HFFc6 (cell line): ENCODE measurements at regions not wholly inside any gene's neighbourhood (a gene's known extent, or its start where the extent isn't known, plus 50 kb on each side); places are given as distances from the start of the nearest gene placed in this dataset.
"Not testable (repeated sequence)": the region's sequence is repeated elsewhere in the genome, so short reads cannot be mapped to it uniquely, and the experiment has no call there.

Experiments
- DNase-seq: peaks from one replicate; pipeline ENCODE4 v3.0.0-alpha.2; 2018
- H3K27ac Mint-ChIP-seq: 2 replicates; pipeline ENCODE4 v1.8.0; 2020; ENCODE audit warnings: mild to moderate bottlenecking, mixed read lengths
- H3K27me3 Mint-ChIP-seq: 2 replicates; pipeline ENCODE4 v1.8.0; 2021; ENCODE audit warnings: mild to moderate bottlenecking, moderate library complexity, mixed read lengths; ENCODE audit not compliant: insufficient read depth
- H3K36me3 Mint-ChIP-seq: 2 replicates; pipeline ENCODE4 v1.8.0; 2021; ENCODE audit warnings: low read depth, mixed read lengths
- H3K4me1 Mint-ChIP-seq: 2 replicates; pipeline ENCODE4 v1.8.0; 2020; ENCODE audit warnings: low read depth, mixed read lengths
- H3K4me3 Mint-ChIP-seq: 2 replicates; pipeline ENCODE4 v1.8.0; 2020; ENCODE audit warnings: mild to moderate bottlenecking, moderate library complexity, mixed read lengths
- H3K9me3 Mint-ChIP-seq: 2 replicates; pipeline ENCODE4 v1.8.0; 2020; ENCODE audit warnings: mild to moderate bottlenecking, mixed read lengths
- TF ChIP-seq, protein P1 (sequence below): fragments of 200-600 bp; sonication (generic); IDR thresholded peaks from 2 replicates; pipeline ENCODE4 v1.5.0; 2021; ENCODE audit warnings: antibody characterized with exemption, mild to moderate bottlenecking

DNA sequence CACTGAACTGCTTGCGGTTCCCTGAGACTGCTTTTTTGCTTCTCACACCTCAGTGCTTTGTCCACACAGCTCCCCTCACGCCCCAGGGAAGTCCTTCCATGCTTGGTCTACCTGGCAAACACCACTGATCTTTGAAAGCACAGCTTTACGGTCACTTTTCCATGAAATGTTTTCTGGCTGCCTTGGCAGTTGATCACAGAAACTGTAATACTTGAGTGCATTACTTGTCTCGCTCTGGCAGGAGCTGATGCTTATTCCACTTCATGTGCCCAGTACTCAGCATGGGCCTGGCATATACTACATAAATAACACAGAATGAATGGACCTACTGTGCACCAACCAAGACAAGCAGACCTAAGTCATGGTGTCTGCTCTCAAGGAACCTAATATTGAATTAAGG is 121.1 kb downstream of the MEX3B start:
- Mint-ChIP-seq H3K4me1 (peaks cover 12% of the 10 kb centered on the region), H3K27ac (no peak overlapping the region), H3K4me3 (no peak overlapping the region), H3K9me3 (peaks cover 10% of the 10 kb centered on the region), H3K36me3 (no peaks in the 10 kb centered on the region), H3K27me3 (no peaks in the 10 kb centered on the region; the same call in none of the 2 replicates)
- DNase-seq = no peak
- TF ChIP-seq, protein P1, sequence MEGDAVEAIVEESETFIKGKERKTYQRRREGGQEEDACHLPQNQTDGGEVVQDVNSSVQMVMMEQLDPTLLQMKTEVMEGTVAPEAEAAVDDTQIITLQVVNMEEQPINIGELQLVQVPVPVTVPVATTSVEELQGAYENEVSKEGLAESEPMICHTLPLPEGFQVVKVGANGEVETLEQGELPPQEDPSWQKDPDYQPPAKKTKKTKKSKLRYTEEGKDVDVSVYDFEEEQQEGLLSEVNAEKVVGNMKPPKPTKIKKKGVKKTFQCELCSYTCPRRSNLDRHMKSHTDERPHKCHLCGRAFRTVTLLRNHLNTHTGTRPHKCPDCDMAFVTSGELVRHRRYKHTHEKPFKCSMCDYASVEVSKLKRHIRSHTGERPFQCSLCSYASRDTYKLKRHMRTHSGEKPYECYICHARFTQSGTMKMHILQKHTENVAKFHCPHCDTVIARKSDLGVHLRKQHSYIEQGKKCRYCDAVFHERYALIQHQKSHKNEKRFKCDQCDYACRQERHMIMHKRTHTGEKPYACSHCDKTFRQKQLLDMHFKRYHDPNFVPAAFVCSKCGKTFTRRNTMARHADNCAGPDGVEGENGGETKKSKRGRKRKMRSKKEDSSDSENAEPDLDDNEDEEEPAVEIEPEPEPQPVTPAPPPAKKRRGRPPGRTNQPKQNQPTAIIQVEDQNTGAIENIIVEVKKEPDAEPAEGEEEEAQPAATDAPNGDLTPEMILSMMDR = no peak

DNA sequence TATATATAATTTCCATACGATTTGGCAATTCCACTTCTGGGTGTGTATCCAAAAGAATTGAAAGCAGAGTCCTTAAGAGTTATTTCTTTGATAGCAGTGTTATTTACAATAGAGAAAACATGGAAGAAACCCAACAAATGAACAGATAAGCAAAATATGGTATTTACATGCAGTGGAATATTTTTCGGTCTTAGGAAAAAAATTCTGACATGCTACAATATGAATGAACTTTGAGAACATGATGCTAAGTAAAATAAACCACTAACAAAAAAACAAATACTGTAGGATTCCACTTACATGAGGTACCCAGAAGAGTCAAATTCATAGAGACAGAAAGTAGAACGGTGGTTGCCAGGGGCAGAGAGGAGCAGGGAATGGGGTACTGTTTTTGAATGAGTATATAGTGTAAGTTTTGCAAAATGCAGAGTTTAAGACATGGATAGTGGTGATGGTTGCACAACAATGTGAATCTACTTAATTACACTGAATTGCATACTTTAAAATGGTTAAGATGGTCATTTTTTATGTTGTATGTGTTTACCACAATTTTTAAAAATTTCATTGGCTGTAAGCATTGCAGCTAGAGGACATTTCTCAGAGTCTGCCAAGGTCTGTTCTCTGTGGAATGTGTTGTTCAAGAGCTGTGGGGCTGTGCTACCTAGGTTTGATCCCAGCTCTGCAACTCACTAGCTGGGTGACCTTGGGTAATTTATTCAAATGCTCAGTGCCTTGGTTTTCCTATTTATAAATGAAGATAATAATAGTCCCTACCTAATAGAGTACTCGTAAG is 122.1 kb downstream of the MEX3B start:
- 0 out of 2 replicates have a peak, but pooled peaks cover 2% of the 10 kb centered on the region for H3K4me1 Mint-ChIP-seq
- H3K36me3 Mint-ChIP-seq = no peaks in the 10 kb centered on the region
- TF ChIP-seq, protein P1 = no peak
- H3K27me3 Mint-ChIP-seq = no peaks in the 10 kb centered on the region; the same call in none of the 2 replicates
- H3K27ac Mint-ChIP-seq = no peak overlapping the region
- no peak overlapping the region for H3K4me3 Mint-ChIP-seq
- no peak for DNase-seq
- peaks cover 14% of the 10 kb centered on the region for H3K9me3 Mint-ChIP-seq

DNA sequence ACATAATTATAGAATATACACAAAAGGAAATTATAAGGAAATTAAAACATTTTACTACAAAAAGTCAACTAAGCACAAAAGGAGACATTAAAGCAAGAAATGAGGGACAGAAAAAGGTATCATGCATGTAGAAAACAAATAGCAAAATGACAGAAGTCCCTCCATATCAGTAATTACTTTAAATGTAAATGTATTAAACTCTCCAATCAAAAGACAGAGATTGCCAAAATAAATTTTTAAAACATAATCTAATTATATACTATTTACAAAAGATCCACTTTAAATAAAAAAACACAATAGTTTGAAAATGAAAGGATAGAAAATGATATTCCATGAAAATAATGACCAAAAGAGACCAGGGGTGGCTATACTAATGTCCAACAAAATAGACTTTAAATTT is 123.7 kb downstream of the MEX3B start:
- Mint-ChIP-seq H3K4me1 (no peaks in the 10 kb centered on the region), H3K9me3 (peaks cover 26% of the 10 kb centered on the region), H3K36me3 (peaks cover 4% of the 10 kb centered on the region), H3K27ac (no peak overlapping the region), H3K27me3 (no peaks in the 10 kb centered on the region; the same call in none of the 2 replicates), H3K4me3 (no peak overlapping the region)
- TF ChIP-seq, protein P1 = no peak
- DNase-seq = no peak

DNA sequence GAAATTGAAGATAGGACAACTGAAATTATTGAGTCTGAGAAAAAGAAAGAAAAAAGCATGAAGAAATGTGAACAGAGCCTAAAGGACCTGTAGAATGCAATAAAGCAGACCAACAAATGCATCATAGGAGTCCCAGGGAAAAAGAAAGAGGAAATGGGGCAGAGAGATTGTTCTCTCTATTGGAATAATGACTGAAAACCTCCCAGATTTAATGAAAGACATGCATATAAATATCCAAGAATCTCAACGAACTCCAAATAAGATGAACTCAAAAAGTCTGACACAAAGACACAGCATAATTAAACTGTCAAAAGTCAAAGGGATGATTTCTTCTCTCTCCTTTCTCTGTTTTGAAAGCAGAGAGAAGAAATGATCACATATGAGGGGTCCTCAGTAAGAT is 124.7 kb downstream of the MEX3B start:
- Mint-ChIP-seq H3K27ac (no peak overlapping the region), H3K4me1 (no peaks in the 10 kb centered on the region), H3K36me3 (peaks cover 4% of the 10 kb centered on the region), H3K27me3 (no peaks in the 10 kb centered on the region; the same call in none of the 2 replicates), H3K9me3 (peaks cover 26% of the 10 kb centered on the region), H3K4me3 (no peak overlapping the region)
- TF ChIP-seq, protein P1 = no peak
- DNase-seq = no peak

DNA sequence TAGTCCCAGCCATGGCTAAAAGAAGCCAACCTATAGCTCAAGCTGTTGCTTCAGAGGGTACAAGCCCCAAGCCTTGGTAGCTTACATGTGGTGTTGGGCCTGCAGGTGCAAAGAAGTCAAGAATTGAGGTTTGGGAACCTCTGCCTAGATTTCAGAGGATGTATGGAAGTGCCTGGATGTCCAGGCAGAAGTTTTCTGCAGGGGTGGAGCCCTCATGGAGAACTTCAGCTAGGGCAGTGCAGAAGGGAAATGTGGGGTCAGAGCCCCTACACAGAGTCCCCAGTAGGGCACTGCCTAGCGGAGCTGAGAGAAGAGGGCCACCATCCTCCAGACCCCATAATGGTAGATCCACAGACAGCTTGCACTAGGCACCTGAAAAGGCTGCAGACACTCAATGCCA is 127.1 kb downstream of the MEX3B start:
- not testable (repeated sequence) for H3K27me3 Mint-ChIP-seq, H3K27ac Mint-ChIP-seq, H3K36me3 Mint-ChIP-seq

DNA sequence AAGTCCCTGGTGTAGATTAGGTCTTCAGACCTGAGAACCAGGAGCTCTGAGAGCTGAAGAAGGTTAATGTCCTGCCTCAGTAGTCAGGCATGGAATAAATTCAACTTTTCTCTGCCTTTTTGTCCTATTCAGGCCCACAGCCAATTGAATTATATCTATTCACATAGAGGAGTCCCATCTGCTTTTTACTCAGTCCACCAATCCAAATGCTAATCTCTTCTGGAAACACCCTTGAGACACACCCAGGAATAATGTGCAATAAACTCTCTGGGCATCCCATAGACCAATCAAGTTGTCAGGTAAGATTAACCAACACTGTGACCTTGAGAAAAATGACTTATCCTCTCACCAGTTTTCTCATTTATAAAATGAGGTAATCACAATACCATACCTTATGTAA is 129.4 kb downstream of the MEX3B start:
- Mint-ChIP-seq H3K4me3 (no peak overlapping the region), H3K4me1 (no peaks in the 10 kb centered on the region), H3K36me3 (peaks cover 4% of the 10 kb centered on the region), H3K27me3 (no peaks in the 10 kb centered on the region; the same call in 1 of the 2 replicates), H3K9me3 (peaks cover 26% of the 10 kb centered on the region), H3K27ac (no peak overlapping the region)
- TF ChIP-seq, protein P1 = no peak
- no peak for DNase-seq

More for the DNA sequence above, 127.1 kb downstream of the MEX3B start:
- DNase-seq, H3K4me3 Mint-ChIP-seq, H3K4me1 Mint-ChIP-seq: not testable (repeated sequence)
- peaks cover 26% of the 10 kb centered on the region for H3K9me3 Mint-ChIP-seq
